ENCODE measurements at regions not wholly inside any gene's neighbourhood (a gene's known extent, or its start where the extent isn't known, plus 50 kb on each side); places are given as distances from the start of the nearest gene placed in this dataset.

DNA sequence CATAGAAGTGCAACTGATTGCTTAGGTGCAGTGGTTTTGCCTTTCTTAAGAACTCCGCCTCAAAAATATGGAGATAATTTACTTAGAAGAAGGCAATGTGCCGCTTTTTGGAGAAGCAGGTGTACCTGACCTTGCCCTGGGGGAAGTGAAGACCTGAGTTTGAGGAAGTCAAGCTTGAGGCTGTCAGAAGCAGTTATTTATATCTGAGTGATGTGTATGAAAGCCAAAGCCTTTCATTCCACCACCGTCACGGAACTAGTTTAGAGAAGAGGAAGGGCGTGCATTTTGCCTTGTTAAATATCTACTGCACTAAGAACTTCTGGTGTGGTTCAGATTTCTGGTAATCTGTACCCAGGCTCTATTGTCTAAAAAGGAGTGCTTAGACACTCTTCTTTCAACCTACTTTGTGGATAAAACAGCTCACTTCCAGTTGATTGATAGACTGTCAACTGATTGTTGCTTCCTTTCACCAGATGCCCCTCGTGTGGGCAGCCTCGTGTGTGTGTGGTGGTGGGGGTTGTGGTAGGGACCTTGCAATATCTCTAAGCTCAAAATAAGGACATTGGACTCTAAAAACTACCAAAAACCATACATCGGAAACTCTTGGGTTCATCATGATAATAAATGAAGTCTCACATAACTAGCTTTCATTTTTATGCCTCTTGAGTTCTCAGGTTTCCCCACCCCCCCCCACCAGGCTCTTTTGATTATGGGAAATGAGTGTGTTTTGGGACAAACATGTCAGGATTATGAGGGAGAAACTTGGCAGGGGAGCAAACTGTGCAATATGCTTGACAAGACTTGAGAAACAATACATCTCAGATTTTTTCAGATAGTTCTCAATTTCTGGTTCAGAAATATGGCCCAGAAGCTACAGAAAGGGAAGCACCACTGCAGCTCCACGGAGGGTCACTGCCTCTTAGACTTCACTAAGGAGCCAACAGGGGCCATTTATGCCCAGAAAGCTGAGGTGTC lies 78.6 kb downstream of the ARF6 start:
- peak; percentile 70 for DNase-seq

DNA sequence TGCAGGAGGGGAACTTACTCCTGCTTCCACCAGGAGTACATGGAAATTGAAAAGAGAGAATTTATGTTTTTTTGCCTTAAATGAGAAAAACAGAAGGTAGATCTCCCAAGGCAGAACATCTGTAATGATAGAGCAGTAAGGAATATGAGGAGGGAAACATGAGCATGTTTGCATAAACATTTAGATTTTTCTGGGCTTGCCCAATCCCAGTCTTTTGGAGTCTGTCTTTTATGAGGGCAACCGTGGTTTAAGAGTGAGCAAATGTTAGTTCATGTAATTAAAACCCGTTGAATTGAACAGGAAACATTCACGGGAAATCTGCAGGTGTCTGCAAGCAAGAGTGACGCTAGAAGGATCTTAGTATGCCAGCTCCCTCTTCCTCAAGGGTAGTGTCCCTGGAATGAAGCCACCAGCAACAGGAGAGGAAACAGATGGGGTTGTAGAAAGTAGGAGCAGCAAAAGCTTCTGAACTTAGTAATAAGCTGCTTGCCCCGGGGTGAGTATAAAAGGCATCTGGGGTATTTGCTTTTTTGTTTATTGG lies 79.3 kb downstream of the ARF6 start:
- no peak for DNase-seq

GRCh38 chr14:49972823-49973222 lies 79.9 kb downstream of the ARF6 start:
- peak; percentile 51 for DNase-seq

GRCh38 chr14:49975276-49975675 lies 82.4 kb downstream of the ARF6 start:
- DNase-seq, result no peak

- DNase-seq, result no peak
Measured at GRCh38 chr14:49975799-49976198, 82.9 kb downstream of the ARF6 start.

- peak; percentile 55 for DNase-seq
Measured at GRCh38 chr14:49977126-49977841, 84.4 kb downstream of the ARF6 start.

DNA sequence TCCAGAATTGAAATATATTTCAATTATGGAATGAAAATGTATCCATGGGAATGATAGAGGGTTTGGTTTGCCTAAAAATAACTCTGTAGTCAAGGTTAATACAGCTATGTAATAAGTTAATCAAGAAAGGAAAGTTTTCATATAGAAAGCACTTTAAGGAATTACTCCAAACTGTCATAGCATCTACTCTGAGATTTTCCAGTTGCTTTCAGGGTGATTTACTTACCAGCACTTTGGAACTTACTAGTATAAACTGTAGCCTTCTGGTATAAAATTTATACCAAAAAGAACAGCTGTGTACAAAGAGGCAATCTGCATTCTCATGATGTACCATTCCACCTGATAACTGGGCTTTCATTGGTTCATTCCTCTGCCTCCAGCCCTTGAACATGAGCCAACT lies 87.1 kb downstream of the ARF6 start:
- DNase-seq, result no peak

GRCh38 chr14:49982082-49982481 lies 89.2 kb downstream of the ARF6 start:
- DNase-seq, result no peak

GRCh38 chr14:49982501-49982951 lies 89.6 kb downstream of the ARF6 start:
- peak; percentile 32 for DNase-seq

- DNase-seq, result no peak
Measured at GRCh38 chr14:49984424-49984823, 91.5 kb downstream of the ARF6 start.

GRCh38 chr14:49986343-49987014 lies 93.6 kb downstream of the ARF6 start:
- DNase-seq, result no peak

- no peak for DNase-seq
Measured at GRCh38 chr14:49988080-49988990, 95.5 kb downstream of the ARF6 start.

- DNase-seq, result no peak
Measured at GRCh38 chr14:49989966-49990365, 97.1 kb downstream of the ARF6 start.

DNA sequence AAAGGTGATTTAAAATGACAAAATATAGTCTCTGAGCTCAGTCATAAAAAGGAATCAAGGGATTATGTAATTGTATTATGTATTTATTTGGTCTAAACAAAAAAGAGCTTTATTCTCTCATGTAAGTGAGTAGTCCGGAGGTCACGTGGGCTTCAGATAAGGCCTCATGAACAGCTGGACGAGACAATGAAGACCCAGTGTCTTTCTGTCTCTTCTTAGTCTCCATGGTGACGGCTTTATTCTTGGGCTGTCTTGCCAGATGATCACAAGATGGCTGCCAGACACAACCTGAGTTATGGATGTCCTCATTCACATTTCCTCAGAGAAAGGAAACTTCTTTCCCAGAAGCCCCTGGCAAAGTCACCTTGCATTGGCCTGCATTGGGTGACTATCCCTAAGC lies 98.6 kb downstream of the ARF6 start:
- DNase-seq, result no peak

GRCh38 chr14:49992036-49992435 lies 99.2 kb downstream of the ARF6 start:
- no peak for DNase-seq

DNA sequence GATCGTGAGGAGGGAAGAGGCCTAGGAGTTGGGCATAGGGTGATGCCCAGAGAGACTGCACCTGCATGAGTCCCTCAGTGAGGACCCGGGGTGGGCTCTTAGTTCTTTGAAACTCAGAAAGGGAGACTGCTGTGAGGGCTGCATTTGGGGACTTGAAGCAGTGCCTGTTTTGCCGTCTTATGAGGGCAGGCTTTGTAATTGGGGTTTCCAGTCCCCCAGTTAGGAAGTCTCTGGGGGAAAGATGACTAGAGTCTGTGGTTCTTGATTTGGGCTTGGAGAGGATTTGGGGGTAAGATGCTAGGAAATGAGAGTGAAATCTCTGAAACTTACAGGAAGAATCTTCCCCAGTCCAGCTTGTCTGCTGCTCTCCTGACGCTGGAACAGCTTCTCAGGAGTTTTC lies 99.6 kb downstream of the ARF6 start:
- DNase-seq, result no peak

DNA sequence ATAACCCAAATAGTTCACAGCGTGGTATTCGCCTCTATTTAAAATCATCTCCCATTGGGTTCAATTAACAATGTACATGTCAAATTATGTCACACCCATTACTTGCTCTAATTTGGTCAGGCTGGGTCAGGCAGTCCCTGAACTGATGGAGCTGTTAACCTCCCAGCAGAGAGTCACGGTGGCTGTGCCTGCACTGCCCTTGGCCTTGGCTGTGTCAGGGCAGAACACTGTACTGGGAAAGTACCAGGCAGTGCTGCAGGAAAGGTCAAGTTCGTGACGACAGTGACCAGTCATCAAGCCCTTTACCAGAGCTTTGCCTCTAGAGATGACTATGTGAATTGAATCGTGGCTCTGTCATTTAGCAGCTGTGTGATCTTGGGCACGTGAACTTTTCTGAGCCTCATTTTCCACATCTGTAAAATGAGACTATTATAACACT lies 100.0 kb downstream of the ARF6 start:
- DNase-seq, result no peak

- no peak for DNase-seq
Measured at GRCh38 chr14:49993565-49993964, 100.7 kb downstream of the ARF6 start.

DNA sequence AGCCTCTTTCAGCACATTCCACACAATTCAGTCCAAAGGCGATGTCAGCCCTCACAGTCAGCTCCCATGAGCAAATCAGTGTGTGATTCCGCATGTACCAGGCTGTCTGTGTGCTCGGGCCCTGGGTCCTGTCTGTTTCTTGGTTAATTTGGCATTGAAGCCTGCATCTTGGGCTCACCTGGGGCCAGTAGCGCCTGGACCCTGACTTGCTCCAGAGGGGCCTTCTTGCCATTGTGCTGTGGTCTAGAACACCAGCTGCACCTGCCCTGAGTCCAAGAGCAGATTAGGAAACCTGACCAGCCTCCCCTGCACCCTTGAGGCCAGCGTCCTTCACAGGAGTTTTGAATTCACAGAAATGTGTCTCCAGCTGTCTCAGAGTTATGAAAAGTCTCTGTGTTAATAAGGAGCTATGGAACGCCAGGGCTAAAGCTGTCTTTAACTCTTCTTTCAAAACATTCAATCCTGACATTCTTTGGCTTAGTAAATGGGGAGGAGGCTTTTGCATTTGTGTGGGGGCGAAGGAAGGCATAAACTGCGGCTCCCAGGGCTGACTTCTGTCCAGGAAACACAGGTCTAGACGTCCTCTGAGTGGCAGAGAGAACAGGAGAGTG lies 102.2 kb downstream of the ARF6 start:
- no peak for DNase-seq

DNA sequence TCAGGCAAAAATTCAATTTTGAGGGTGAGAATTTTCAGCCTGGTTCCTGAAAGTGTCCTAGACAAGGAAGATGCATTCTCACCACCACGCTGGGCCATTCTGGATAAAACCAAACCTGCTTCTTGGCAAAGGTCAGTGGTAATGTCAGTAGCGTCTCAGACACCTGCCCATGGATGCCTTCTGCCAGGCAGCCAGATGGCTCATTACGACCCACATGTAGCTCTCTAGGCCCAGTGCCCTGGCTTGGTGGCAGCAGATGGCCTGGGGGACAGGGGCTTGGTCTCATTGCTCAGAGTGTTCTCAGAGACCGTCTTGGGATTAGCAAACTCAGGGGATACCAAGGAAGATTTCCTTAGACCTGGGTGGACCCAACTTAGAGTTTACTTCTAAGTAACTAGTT lies 105.1 kb downstream of the ARF6 start:
- no peak for DNase-seq

GRCh38 chr14:49999146-49999761 lies 106.4 kb downstream of the ARF6 start:
- DNase-seq, result peak; percentile 79

Data from CD4-positive, alpha-beta T cell treated with Interleukin-12 subunit alpha and Interleukin-12 subunit beta, for 1 hour (primary cell).